Muscle layer of duodenum (tissue), 2 donors: ENCODE measurements at regions not wholly inside any gene's neighbourhood (a gene's known extent, or its start where the extent isn't known, plus 50 kb on each side); places are given as distances from the start of the nearest gene placed in this dataset.

Source experiments
- H3K27ac ChIP-seq: one replicate; pipeline ENCODE4 v1.7.0; 2013; ENCODE audit warnings: mild to moderate bottlenecking, low read length
- H3K27me3 ChIP-seq: one replicate; pipeline ENCODE4 v1.7.0; 2013; ENCODE audit warnings: low read depth, mild to moderate bottlenecking, control low read depth, low read length
- H3K36me3 ChIP-seq, 2 donors: one replicate each; pipeline ENCODE4 v1.7.0; 2013; ENCODE audit warnings: low read length in 2 of 2, control low read depth in 1 of 2, mild to moderate bottlenecking in 1 of 2; ENCODE audit not compliant: insufficient read depth in 2 of 2, control insufficient read depth in 1 of 2
- H3K4me1 ChIP-seq, 2 donors: one replicate each; pipeline ENCODE4 v1.7.0; 2013; ENCODE audit warnings: low read length in 2 of 2, mild to moderate bottlenecking in 2 of 2, control low read depth in 1 of 2, moderate library complexity in 1 of 2; ENCODE audit not compliant: insufficient read depth in 2 of 2, control insufficient read depth in 1 of 2
- H3K4me3 ChIP-seq, 2 donors: one replicate each; pipeline ENCODE4 v1.7.0; 2013; ENCODE audit warnings: low read length in 2 of 2, low read depth in 1 of 2, mild to moderate bottlenecking in 1 of 2
- H3K9me3 ChIP-seq, 2 donors: one replicate each; pipeline ENCODE4 v1.7.0; 2013; ENCODE audit warnings: low read length in 2 of 2, control low read depth in 1 of 2, mild to moderate bottlenecking in 1 of 2; ENCODE audit not compliant: control insufficient read depth in 1 of 2
- donor health status: healthy.

- H3K27me3 ChIP-seq, result no peaks in the 10 kb centered on the region
- no peaks in the 10 kb centered on the region for H3K4me1 ChIP-seq
Observed at GRCh38 chr6:44642870-44643522, 255.5 kb downstream of the CDC5L start.

DNA sequence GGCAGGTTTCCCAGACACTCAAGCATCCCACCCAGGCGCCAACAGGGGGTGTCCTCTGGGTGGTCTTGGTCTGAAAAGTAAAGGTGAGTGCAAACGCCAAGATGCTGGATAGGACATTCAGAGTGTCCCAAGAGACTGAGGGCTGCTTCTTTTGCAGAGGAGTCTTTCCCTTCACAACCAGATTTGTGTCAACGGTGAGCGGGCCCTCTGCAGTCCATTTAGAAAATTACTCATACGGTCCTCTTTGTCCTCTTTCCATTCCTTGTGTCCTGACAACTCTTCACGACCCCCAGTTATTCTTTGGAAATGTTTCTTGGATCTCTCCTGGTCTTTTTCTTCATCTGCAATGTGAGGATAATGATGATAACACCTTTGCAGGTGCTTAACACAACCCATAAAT, 257.8 kb downstream of the CDC5L start:
- Histone ChIP-seq H3K27me3 (no peaks in the 10 kb centered on the region), H3K27ac (no peak overlapping the region), H3K36me3 (no peaks in the 10 kb centered on the region), H3K9me3 (no peaks in the 10 kb centered on the region), H3K4me3 (no peak overlapping the region), H3K4me1 (no peaks in the 10 kb centered on the region)

More at GRCh38 chr6:44642870-44643522, 255.5 kb downstream of the CDC5L start:
- H3K4me3 ChIP-seq, result no peak overlapping the region
- H3K36me3 ChIP-seq, result no peaks in the 10 kb centered on the region
- H3K9me3 ChIP-seq, result no peaks in the 10 kb centered on the region
- no peak overlapping the region for H3K27ac ChIP-seq

DNA sequence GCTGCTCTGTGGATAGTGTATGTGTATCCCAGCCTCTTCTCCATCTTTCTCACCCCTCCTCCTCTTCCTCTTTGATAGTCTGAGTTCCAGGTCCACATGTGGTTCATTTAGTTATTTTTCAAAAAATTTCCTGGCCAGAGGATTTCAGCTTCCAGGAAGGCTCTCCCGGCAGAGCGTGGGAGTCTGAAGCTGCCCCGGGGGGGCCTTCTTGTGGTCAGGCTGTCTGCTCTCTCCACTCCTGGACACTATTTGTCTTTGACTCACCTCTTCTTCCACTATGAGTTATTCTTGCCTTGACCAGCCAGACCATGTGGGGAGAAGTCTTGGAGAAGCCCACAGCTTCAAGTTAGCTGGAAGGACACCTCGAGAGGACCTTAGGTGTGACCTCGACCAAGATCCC, 258.8 kb downstream of the CDC5L start:
- Histone ChIP-seq H3K4me3 (no peak overlapping the region), H3K27me3 (no peaks in the 10 kb centered on the region), H3K4me1 (no peaks in the 10 kb centered on the region), H3K36me3 (no peaks in the 10 kb centered on the region), H3K9me3 (no peaks in the 10 kb centered on the region), H3K27ac (no peak overlapping the region)

- H3K27ac ChIP-seq, result no peak overlapping the region
- no peaks in the 10 kb centered on the region for H3K36me3 ChIP-seq
- H3K4me3 ChIP-seq, result no peak overlapping the region
- no peaks in the 10 kb centered on the region for H3K9me3 ChIP-seq
- peaks cover 6 to 9% of the 10 kb centered on the region in 2 donors for H3K4me1 ChIP-seq
- H3K27me3 ChIP-seq, result no peaks in the 10 kb centered on the region
Observed at GRCh38 chr6:44649365-44650025, 262.0 kb downstream of the CDC5L start.

DNA sequence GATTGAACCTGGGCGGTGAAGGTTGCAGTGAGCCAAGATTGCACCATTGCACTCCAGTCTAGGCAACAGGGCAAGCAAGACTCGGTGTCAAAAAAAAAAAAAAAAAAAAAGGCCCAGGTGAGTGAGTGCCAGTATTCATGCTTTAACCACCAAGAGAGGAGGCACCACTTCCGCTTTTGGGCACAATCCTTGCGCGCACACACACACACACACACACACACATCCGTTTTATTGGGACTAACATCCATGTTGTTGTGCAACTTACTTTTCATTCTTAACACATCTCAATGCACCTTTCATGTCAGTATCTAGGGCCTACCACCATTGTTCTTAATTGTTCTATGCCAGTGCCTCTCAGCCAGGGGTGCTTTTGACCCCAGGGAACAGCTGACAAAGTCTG, 263.0 kb downstream of the CDC5L start:
- Histone ChIP-seq H3K9me3 (no peaks in the 10 kb centered on the region), H3K27me3 (no peaks in the 10 kb centered on the region), H3K4me1 (peaks cover 9 to 10% of the 10 kb centered on the region in 2 donors), H3K4me3 (no peak overlapping the region), H3K27ac (no peak overlapping the region), H3K36me3 (no peaks in the 10 kb centered on the region)

GRCh38 chr6:44650947-44651346, 263.4 kb downstream of the CDC5L start:
- no peaks in the 10 kb centered on the region for H3K27me3 ChIP-seq
- no peak overlapping the region for H3K27ac ChIP-seq
- no peak overlapping the region for H3K4me3 ChIP-seq
- H3K9me3 ChIP-seq, result no peaks in the 10 kb centered on the region
- H3K36me3 ChIP-seq, result no peaks in the 10 kb centered on the region
- peaks cover 9 to 14% of the 10 kb centered on the region in 2 donors for H3K4me1 ChIP-seq

DNA sequence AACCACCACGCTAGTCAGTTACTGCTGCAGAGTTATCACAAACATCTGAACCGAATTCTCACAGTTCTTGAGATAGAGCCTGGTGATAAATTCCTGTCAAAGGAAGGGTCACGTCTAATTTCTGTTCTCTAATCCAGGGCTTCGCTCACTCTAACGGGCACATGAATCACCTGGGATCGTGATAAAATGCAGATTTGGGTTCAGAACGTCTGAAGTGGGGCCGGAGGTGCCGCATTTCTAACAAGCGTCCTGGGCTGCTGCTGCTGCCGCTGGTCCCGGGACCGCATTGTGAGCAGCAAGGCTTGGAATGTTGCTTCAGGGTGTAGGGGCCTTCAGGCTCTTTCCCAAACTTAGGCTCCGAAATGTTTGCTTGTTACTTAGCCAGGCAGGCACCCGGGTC, 264.1 kb downstream of the CDC5L start:
- Histone ChIP-seq H3K36me3 (no peaks in the 10 kb centered on the region), H3K4me3 (no peak overlapping the region), H3K4me1 (peaks cover 9 to 14% of the 10 kb centered on the region in 2 donors), H3K27ac (no peak overlapping the region), H3K9me3 (no peaks in the 10 kb centered on the region), H3K27me3 (no peaks in the 10 kb centered on the region)

- Histone ChIP-seq H3K27me3 (no peaks in the 10 kb centered on the region), H3K27ac (no peak overlapping the region), H3K4me3 (no peak overlapping the region), H3K9me3 (no peaks in the 10 kb centered on the region), H3K36me3 (no peaks in the 10 kb centered on the region), H3K4me1 (peaks cover 9 to 14% of the 10 kb centered on the region in 2 donors)
Observed at GRCh38 chr6:44652547-44652946, 265.0 kb downstream of the CDC5L start.

DNA sequence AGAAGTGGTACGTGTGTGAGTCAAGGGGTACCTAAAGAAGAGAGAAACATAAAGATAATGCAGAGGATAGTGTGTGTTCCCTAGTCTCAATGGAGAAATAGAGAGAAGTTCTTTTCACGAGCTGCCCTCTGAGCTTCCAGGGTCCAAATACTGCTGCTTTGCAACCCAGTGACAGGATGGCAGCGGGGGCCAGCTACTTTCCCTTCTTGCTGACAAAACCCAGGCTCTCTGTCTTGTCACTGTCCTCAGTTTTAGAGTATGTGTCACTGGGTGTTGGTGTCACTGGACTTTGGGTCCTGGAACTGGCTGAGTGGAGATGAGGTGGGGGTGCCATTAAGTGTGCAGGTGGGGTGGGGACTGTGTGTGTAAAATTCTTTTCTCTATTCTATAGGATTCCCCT, 265.6 kb downstream of the CDC5L start:
- Histone ChIP-seq H3K27me3 (no peaks in the 10 kb centered on the region), H3K27ac (no peak overlapping the region), H3K9me3 (no peaks in the 10 kb centered on the region), H3K4me1 (peaks cover 9 to 14% of the 10 kb centered on the region in 2 donors), H3K36me3 (no peaks in the 10 kb centered on the region), H3K4me3 (no peak overlapping the region)

- H3K9me3 ChIP-seq, result no peaks in the 10 kb centered on the region
- no peaks in the 10 kb centered on the region for H3K36me3 ChIP-seq
- no peaks in the 10 kb centered on the region for H3K27me3 ChIP-seq
- H3K4me1 ChIP-seq, result peaks cover 9 to 14% of the 10 kb centered on the region in 2 donors
- H3K27ac ChIP-seq, result no peak overlapping the region
- H3K4me3 ChIP-seq, result no peak overlapping the region
Observed at GRCh38 chr6:44653761-44654218, 266.3 kb downstream of the CDC5L start.

- Histone ChIP-seq H3K9me3 (no peaks in the 10 kb centered on the region), H3K4me1 (peaks cover 9 to 14% of the 10 kb centered on the region in 2 donors), H3K27me3 (no peaks in the 10 kb centered on the region), H3K27ac (no peak overlapping the region), H3K36me3 (no peaks in the 10 kb centered on the region), H3K4me3 (no peak overlapping the region)
Observed at GRCh38 chr6:44655412-44656342, 268.2 kb downstream of the CDC5L start.
